HTERT RPE-1 (cell line): ENCODE measurements at regions not wholly inside any gene's neighbourhood (a gene's known extent, or its start where the extent isn't known, plus 50 kb on each side); places are given as distances from the start of the nearest gene placed in this dataset.

Experiments
- in situ Hi-C: fragments of 300-500 bp; cut with MboI; formaldehyde crosslinking; loops from 4 replicates; pipeline ENCODE4 v1.14.3; 2020; ENCODE audit warnings: low sequenced_read_pairs

DNA sequence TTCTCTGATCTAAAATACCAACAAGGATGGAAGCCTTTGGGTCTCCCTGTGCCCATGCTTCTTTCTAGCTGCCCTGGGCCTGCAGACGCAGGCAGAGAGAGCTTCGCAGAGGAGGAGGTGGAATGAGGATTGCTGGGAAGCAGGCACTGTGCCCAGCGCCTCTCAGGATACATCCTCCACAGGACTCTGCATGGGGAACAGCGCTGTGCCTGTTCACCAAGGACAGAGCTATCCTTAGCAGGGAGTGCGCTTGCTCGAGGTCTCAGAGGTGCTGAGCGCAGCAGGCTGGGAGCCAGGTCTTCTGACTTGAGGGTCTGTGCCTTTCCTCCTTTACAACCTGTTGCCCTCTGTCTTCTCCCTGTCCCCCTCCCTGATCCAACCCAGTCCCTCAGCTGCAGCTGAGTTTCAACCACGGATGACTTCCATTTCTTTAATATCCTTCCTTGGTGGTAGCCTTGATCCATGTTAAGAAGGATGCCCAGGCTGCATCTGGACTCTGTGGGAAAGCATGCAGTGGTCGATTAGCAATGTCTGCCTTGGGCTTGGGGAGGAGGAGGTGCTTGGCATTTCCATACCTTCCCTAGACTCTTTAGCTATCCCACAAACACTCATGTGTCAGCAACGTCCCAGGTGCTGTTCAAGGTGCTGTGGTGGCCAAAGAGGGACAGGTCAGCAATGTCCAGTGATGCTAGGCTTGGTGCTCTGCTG, 219.6 kb upstream of the GPR26 start:
- in situ Hi-C loops: no loop called here

DNA sequence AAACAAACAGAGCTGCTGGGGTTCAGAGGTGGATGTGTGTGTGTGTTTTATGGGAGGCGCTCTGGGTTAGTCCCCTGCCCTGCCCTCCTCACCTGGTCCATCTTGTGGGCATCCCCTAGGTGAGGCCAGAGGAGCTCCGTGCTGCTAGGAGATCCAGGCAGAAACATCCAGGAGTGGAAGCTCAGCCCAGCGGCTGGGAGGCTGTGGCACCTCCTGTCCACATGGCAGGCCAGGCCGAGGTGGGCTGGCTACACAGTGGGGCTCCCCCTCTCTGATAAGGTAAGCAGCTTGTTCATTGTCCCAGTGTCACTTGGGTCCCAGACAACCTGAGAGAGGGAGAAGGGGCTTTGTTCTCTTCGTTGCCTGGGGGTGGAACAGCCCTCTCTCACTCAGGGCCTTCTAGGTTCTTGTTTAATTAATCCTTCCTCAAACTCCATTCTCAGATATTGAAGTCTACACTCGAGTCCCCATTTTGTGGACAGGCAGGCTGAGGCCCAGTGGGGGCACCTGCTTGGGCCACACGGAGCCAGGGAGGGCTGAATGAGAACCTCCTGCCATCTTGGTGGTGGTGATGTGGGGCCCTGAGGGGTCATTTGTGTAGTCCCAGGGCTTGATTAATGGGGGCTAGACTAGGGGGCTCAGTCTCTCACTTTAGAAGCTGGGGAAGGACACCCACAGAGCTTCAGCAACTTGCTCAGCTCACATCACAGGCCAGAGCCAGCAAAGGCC, 216.8 kb upstream of the GPR26 start:
- in situ Hi-C loops: no loop called here

DNA sequence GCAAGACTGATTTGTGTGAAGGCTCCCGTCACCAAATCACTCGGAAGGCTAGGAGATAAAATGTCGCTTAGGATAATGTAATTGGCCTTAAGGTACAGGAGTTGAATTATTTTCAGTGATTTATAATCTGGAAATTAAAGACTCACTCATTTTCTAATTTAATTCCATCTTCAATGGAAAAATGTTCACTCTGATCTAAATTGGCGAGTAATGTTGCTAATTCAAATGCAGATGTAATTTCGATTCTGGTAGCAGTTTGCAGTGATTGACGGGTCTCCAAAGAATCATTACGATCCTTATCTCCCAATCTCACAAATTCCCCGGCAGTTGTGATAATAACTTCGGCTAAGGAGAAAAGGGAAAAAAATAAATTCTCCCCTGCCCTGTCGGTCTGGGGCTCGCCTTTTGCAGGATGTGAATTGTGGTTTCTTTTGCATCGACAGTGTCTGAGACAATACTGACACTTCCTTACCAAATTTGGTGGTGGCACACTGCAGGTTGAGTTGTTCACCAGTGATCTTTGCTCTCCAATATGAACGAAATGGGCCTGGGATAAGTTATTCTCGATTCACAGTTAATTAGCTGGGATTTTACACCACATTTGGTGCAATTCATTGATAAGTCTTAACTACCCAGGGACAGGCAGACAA, 215.1 kb upstream of the GPR26 start:
- in situ Hi-C loops: no loop called here

DNA sequence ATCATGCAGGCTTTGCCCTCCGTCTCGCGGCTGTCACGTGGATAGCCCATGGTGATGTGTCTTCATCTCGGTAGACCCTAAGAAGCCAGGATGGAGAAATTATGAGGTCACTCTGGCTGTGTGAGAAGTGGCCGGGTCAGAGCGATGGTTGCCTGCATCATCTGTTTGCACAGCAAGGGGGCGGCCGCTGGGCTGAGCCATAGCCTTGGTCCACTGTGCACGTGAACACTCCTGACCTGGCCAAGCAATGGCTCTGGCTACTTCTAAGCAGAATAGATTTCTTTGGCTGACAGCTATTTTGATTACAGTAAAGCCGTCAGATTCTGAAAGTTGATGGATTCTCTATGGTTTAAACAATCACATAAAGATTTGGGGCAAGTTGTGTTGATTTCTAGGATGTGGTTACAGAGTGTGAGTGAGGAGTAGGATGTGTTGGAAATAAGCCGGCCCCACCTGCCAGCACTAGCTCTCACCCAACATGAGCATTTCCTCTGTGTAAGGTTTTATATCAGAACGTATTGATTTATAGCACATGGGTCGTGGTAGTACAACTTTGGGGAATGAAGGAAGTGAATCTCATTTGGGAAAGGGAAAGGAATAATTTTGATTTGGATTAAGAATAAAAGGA, 214.4 kb upstream of the GPR26 start:
- in situ Hi-C loops: no loop called here

DNA sequence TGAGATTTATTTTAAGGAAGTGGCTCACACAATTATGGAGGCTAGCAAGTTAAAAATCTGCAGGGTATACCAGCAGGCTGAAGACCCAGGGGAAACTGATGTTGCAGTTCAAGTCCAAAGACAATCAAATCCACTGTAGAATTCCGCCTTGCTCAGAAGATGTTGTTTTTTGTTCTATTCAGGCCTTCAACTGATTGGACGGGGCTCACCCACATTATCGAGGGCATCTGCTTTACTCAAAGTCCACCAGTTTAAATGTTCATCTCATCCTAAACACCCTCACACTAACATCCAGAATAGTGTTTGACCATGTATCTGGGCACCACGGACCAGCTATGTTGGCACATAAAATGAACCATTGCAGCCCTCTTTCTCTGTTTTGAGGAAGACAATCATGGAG, 211.2 kb upstream of the GPR26 start:
- in situ Hi-C loops: no loop called here

DNA sequence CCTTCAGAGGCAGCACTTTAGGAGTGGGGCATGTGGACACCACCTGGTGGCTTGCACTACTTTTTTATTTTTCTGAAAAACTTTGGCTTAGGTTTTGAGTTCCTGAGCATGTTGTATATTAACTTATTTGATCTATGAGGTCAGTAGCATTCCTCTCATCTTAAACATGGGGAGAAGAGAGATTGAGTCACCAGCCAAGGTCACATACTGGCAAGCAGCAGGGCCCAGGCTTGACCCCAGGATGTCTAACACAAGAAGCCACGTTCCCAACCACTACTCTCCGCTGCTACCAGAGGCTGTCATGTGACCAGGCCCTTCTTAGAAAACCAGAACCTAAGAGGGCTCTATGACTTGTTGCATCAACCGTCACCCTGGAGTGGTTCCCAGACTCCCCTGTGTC, 210.3 kb upstream of the GPR26 start:
- in situ Hi-C loops: no loop called here

DNA sequence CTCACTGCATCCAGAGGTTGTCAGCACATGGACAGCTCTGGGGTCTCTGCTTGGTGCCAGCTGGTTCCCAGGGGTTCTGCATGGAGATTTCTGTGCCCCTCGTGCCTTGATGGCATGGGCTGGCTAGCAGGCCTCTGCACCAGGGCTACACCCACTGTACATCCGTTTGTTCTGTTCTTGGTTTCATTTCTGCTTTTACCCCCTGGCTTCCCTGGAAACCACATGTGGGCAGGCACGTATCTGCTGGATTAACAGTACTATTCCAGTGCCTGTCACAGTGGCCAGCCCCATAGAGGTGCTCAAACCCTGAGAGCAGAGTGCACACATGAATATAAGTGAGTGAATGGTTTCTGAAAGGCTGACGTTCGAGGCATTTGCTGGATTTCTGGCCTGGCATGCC, 207.2 kb upstream of the GPR26 start:
- in situ Hi-C loops: no loop called here

DNA sequence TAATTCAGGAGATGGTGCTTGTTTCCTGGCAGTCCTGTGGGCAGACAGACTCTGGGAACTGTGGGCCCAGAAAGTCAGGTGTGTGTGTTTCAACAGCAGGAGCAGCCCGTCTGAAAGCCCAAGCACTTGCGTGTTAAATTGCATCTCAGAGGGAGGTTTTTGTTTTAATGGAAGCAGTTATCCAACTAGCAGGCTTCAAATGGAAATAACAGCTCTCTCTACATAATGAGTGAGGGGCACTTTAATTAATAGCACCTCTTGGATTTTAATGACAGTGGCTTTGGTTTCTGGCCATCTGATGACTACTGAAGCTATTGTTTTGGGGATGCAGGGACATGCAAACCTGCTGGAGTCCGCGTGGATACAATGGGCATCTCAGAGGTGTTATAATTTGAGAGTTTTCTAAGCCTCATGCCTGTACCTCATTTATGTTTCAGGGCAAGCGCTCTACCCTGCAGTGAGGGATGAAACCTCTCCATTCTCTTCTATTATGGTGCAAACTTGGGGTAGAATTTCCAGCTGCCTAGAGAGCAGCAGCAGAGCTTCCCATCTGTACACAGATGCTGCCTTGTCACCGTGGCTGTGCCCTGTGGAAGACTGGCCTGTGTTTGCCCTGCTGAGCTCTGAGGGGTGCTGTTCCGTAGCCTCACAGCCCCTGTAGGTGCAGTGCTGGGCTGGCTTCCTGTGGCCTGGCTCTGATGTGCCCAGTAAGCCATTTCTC, 206.6 kb upstream of the GPR26 start:
- in situ Hi-C loops: no loop called here

DNA sequence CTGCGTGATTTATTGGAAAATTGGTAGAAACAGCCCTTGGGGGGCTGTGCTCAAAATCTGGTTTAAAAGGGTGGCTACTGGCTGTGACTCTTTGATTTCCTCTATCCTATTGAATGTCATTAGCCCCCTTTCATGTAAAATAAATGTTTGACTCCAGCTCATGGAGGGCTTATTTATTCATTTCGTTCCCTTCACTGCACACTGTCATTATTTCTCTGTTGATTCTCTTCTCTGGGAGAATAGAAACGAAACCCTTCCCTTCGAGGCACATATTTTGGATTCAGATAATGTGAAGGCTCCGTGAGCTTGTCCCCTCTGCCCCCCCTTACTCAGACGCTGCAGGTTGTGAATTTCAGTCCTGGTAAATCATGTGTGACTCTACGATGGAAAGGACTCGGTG, 203.9 kb upstream of the GPR26 start:
- in situ Hi-C loops: no loop called here

DNA sequence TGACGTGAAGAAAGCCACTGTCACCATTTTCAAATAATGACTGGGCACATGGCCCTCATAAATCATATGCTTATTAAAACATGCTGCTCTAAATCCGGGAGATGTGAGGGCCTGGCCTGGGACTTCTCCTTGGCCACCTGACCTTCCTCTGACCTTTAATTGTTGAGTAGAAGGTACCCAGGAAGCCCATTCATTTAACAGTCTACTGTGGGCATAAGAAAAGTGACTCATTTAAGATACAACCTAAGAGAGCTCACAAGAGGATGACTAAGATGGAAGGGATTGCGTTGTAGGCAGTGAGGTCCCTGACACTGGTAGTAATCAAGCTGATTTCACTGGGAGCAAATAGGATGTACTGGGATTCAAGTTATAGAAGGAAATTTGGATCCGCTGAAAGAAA, 203.4 kb upstream of the GPR26 start:
- in situ Hi-C loops: no loop called here

DNA sequence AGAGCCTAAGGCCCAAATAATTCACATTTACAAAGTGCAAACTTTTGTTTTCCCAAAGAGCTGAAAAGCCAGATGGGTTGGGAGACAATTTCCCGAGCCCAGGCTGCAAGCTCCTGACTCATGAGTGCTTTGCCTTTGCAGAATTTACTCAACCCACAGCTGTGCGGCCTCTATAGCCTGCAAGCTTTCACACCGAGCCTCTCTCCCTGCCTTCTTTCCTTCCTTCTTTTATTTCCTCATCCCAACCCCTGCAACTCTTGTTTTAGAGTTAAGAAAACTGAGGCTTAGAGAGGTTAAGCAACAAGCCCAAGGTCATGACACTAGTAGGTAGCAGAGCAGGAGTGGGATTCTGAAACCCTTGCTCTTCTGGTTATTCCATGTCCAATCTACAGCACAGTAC, 203.0 kb upstream of the GPR26 start:
- in situ Hi-C loops: no loop called here

DNA sequence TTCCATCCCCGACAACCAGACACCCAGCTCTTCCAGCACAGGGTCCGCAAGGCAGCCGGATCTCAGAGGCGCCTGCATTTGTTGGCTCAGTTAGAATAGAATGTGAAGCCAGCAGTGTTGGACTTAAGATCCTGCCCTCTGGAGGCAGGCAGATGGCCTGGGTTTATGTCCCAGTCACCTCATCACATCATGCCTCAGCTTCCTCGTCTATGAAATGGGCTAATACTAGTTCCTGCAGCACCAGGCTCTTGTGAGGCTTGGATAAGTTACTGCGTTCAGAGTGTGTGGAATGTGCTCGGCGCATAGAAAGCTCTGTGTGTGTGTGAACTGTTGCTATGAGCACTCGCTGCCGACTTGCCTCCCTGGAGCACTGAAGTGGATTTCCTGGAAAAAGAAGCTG, 202.5 kb upstream of the GPR26 start:
- in situ Hi-C loops: no loop called here

DNA sequence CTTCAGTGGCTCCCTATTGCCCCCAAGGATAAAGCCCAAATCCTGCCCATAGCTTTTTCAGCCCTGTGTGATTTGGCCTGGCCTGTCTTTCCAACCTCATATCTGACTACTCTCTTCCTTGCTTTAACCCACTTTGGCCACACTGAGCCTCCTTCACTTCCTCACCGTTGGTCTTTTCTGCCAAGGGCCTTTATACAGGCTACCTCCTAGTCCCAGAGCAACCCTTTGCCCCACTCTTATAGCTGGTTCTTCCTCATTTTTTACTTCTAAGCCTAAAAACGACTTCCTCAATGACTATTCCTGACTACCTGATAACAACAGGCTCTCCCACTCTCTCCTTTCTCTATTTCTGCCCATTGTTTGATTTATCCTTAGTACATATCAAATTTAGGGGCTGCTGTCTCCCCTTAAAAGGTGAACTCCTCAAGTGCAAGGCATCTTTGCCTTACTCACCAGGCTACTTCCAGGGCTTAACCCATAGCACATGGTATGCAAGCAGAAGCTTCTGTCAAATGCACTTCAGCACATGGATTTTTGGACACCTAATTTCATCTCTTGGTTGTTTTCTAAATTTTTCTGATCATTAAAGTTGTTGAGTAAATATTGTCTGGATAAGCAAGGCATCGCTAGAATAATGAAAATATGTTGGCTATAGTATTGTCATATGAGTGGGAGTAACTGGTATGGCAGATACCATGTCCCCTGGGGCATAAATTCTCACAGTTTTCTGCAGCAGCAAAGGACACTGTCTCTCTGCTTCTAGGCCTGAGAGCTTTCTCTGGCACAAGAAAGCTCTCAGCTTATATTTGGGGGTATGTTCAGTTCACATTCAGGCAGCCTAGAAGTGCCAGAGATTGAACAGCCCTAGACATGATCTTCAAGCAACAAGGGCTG, 201.5 kb upstream of the GPR26 start:
- in situ Hi-C loops: no loop called here

DNA sequence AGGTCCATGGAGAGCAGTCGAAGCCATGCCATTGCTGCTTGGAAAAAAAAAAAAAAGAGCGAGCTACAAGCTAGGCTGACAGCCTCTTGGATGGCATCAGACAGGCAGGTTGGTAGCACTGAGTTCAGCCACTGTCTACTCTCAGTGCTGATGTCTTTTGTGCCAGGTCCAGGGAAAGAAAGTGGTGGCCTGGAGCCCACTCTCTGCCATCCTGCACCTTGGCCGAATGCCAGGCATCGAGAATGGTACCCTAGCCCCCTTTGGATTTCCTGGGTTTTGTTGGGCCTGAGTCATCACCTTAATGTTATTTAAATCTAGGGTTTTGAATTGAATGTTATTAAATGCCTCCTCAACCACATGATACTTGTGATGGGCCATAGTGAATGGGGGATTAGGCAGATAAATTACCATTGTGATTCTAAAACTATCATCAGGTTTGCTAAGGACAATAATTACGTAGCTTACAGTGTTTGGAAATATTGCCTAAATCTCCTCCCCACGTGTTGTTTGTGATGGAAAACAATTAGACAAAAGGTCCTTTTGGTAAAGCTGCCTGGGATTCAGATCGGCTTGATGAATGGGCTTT, 195.7 kb upstream of the GPR26 start:
- in situ Hi-C loops: no loop called here

DNA sequence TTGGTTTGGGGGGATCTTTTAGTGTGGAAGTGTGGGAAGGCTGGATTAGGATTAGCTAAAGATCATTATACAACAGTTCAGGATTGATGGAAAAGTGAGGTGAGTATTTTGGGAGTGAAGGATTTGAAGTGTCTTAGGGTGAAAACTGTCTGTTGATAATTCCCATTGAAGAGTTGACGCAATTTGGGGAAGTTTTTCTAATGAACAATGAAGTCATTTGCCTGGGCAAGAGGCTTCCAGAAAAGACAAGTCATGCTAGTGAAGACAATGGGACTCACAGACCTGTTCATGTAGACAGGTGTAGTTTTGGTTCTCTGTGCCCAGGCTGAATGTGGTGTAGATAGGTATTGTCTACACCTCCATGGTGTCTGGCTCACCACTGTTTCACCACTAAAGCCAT, 194.3 kb upstream of the GPR26 start:
- in situ Hi-C loops: no loop called here

DNA sequence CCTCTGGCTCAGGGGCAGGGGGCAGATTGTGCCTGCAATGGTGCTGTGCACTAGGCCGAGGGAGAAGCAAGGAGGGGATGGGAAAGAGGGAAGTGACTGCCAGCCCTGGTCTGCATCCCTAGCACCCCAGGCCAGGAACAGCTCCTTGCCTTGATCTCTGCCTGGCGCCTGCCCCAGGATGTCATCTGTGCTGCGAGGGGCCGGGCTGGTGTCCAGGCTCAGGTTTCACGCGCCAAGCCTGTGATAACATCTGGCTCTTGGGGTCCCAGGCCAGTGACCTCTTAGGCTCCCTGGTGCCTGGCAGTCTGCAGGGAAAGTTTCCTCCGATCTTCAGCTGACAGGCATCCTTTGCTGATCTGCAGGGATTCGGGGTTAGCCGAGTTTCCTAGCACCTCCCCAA, 193.5 kb upstream of the GPR26 start:
- in situ Hi-C loops: no loop called here

DNA sequence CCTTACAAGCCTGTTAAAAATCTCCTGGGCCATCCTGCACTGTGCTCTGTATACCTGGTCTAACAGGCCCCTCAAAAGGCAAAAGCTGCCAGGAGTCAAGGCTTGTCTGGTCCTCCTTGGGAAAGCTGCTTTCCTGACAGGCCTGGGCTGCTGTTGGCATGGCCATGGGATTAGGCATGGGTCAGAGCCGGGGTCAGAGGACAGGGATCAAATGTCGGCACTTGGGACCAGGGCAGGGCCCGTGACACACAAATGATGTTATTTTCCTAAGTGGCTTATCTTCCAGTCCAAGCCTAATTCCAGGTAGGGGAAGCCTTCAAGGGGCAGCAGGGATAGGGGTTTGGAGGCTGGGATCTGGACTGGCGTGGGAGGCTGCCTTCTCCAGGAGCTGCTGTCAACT, 191.5 kb upstream of the GPR26 start:
- in situ Hi-C loops: no loop called here

DNA sequence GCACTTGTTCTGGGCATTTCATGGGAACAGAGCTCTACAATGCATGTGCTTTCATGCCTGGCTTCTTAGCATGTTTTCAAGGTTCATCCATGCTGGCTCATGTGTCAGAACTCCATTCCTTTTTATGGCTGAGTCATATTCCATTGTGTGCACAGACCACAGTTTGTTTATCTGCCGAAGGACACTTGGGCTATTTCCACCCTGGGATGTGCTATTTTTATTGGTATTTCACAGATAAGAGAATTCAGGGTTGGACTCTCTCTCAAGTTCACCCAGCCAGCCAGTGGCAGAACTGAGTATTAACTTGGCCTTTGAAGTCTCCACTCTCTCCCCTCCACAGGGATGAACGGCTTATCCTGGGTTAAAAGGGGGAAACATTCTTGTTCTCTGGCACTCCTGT, 190.7 kb upstream of the GPR26 start:
- in situ Hi-C loops: no loop called here

DNA sequence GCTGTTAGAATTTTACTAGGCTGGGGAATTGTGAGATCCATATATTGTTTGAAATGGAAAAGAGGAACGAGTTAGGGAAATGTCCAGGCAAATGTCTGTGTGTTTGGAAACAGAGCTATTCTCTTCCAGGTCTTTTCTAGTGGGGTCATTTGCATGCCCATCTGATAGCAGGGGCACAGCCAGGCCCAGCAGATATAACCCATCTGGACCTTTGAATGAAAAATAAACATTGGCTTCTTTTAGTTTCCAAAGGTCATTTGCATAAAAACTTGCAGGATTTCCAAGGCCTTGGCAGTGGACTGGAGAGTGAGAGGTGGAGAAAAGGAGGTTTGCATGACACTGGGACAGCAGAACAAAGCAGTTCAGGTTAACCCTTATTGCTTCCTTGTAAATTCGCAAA, 188.0 kb upstream of the GPR26 start:
- in situ Hi-C loops: no loop called here

DNA sequence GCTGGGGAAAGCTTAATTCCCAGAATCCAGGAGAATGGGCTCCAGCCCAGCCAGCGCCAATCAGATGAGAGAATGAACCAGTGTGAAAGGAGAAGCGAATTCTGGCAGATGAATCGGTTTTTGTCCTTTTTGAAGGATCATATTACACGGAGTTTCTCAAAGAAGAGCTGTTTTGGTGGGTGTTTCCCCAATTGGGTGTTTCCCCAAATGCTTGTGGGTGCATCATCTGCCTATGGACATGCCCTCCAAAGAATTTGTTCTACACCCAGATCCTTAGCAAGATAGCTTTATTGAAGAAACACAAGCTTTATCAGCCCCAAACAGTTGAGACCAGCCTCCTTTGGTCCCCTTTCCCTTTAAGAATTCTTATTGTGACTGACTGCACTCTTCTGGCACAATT, 186.5 kb upstream of the GPR26 start:
- in situ Hi-C loops: no loop called here
